GM10248 (cell line): ENCODE measurements at regions not wholly inside any gene's neighbourhood (a gene's known extent, or its start where the extent isn't known, plus 50 kb on each side); places are given as distances from the start of the nearest gene placed in this dataset.
"Not testable (repeated sequence)": the region's sequence is repeated elsewhere in the genome, so short reads cannot be mapped to it uniquely, and the experiment has no call there.

Experiments
- CTCF ChIA-PET: fragments of 300-600 bp; sonication (Branson Sonifier 250); formaldehyde crosslinking; extraction: SDS; loops from one replicate; lab custom pipeline; 2021; ENCODE audit warnings: antibody characterized with exemption; lab: Yijun Ruan, JAX
- POLR2A ChIA-PET: fragments of 350-650 bp; sonication (Branson Sonifier 250); formaldehyde crosslinking; extraction: SDS; loops from one replicate; lab custom pipeline; 2020; ENCODE audit warnings: antibody characterized with exemption; lab: Yijun Ruan, JAX
- DNase-seq: peaks from one replicate; pipeline ENCODE4 v3.0.0; 2012; ENCODE audit errors: extremely low spot score
- CTCF ChIP-seq: IDR thresholded peaks from 2 replicates; pipeline ENCODE4 v1.5.1; 2012; ENCODE audit warnings: mild to moderate bottlenecking, low read depth; ENCODE audit errors: extremely low read depth, missing control alignments, control extremely low read depth

- no peak for DNase-seq
- no peak for TF ChIP-seq CTCF
- ChIA-PET POLR2A (no interaction called here), CTCF (no interaction called here)
These were observed 384.7 kb downstream of the PTH2R start for GRCh38 chr2:208791257-208791656.

GRCh38 chr2:208792766-208793165 is 386.2 kb downstream of the PTH2R start:
- no peak for DNase-seq
- ChIA-PET CTCF (no interaction called here), POLR2A (no interaction called here)
- no peak for TF ChIP-seq CTCF

- ChIA-PET CTCF (no interaction called here), POLR2A (no interaction called here)
- DNase-seq: no peak
- TF ChIP-seq CTCF: no peak
These were observed 386.8 kb downstream of the PTH2R start for GRCh38 chr2:208793434-208793833.

GRCh38 chr2:208794288-208794975 is 387.8 kb downstream of the PTH2R start:
- TF ChIP-seq CTCF: no peak
- POLR2A ChIA-PET: no interaction called here
- no peak for DNase-seq
- CTCF ChIA-PET: no interaction called here

GRCh38 chr2:208798698-208799097 is 392.1 kb downstream of the PTH2R start:
- TF ChIP-seq CTCF: no peak
- CTCF ChIA-PET: interaction anchor here (1.0 to 1.3 kb wide), 3 partner anchors 9 to 32 kb away, joined by 3 read pairs; no protein-coding TSS in a partner anchor
- no peak for DNase-seq
- POLR2A ChIA-PET: no interaction called here

GRCh38 chr2:208799397-208799796 is 392.8 kb downstream of the PTH2R start:
- CTCF ChIA-PET: interaction anchor here (1.0 to 1.3 kb wide), 3 partner anchors 8 to 33 kb away, joined by 3 read pairs; no protein-coding TSS in a partner anchor
- POLR2A ChIA-PET: no interaction called here

GRCh38 chr2:208800887-208801286 is 394.3 kb downstream of the PTH2R start:
- POLR2A ChIA-PET, DNase-seq, CTCF ChIA-PET: not testable (repeated sequence)

More at GRCh38 chr2:208799397-208799796, 392.8 kb downstream of the PTH2R start:
- TF ChIP-seq CTCF: no peak
- no peak for DNase-seq
